HG03460 (cell line): ENCODE measurements at regions not wholly inside any gene's neighbourhood (a gene's known extent, or its start where the extent isn't known, plus 50 kb on each side); places are given as distances from the start of the nearest gene placed in this dataset.

Experiments
- ATAC-seq: cut with Tn5 transposase; IDR thresholded peaks from one replicate; pipeline ENCODE4 v1.9.1; 2021; ENCODE audit not compliant: unreplicated experiment

GRCh38 chr5:107218457-107219193, 452.1 kb downstream of the EFNA5 start:
- no peak for ATAC-seq

- ATAC-seq, result no peak
These were observed 453.0 kb downstream of the EFNA5 start for GRCh38 chr5:107217721-107218130.

- ATAC-seq, result no peak
These were observed 454.1 kb downstream of the EFNA5 start for GRCh38 chr5:107216587-107216986.

GRCh38 chr5:107215611-107216010, 455.1 kb downstream of the EFNA5 start:
- no peak for ATAC-seq

- no peak for ATAC-seq
These were observed 457.7 kb downstream of the EFNA5 start for GRCh38 chr5:107213025-107213424.

GRCh38 chr5:107211630-107212029, 459.1 kb downstream of the EFNA5 start:
- no peak for ATAC-seq

- no peak for ATAC-seq
These were observed 461.9 kb downstream of the EFNA5 start for GRCh38 chr5:107208867-107209266.

GRCh38 chr5:107204413-107204812, 466.3 kb downstream of the EFNA5 start:
- no peak for ATAC-seq

GRCh38 chr5:107203243-107203642, 467.5 kb downstream of the EFNA5 start:
- ATAC-seq, result no peak

- no peak for ATAC-seq
These were observed 471.0 kb downstream of the EFNA5 start for GRCh38 chr5:107199756-107200155.

- no peak for ATAC-seq
These were observed 474.2 kb downstream of the EFNA5 start for GRCh38 chr5:107196500-107197059.

GRCh38 chr5:107195890-107196395, 474.8 kb downstream of the EFNA5 start:
- ATAC-seq, result no peak

GRCh38 chr5:107184871-107185270, 485.9 kb downstream of the EFNA5 start:
- no peak for ATAC-seq

GRCh38 chr5:107184066-107184465, 486.7 kb downstream of the EFNA5 start:
- ATAC-seq, result no peak

- no peak for ATAC-seq
These were observed 500.1 kb downstream of the EFNA5 start for GRCh38 chr5:107170620-107171019.

- no peak for ATAC-seq
These were observed 500.9 kb downstream of the EFNA5 start for GRCh38 chr5:107169867-107170266.

- no peak for ATAC-seq
These were observed 501.6 kb downstream of the EFNA5 start for GRCh38 chr5:107168848-107169752.

- no peak for ATAC-seq
These were observed 502.7 kb downstream of the EFNA5 start for GRCh38 chr5:107168086-107168485.

- no peak for ATAC-seq
These were observed 505.4 kb downstream of the EFNA5 start for GRCh38 chr5:107165296-107165695.

GRCh38 chr5:107157809-107158208, 512.9 kb downstream of the EFNA5 start:
- ATAC-seq, result no peak

GRCh38 chr5:107155707-107156106, 515.0 kb downstream of the EFNA5 start:
- no peak for ATAC-seq

GRCh38 chr5:107154593-107154992, 516.1 kb downstream of the EFNA5 start:
- no peak for ATAC-seq
